GM23248 (cell line): ENCODE measurements at regions not wholly inside any gene's neighbourhood (a gene's known extent, or its start where the extent isn't known, plus 50 kb on each side); places are given as distances from the start of the nearest gene placed in this dataset.
"Not testable (repeated sequence)": the region's sequence is repeated elsewhere in the genome, so short reads cannot be mapped to it uniquely, and the experiment has no call there.

ENCODE experiments used
- EZH2 ChIP-seq: fragments of 200-600 bp; sonication (generic); IDR thresholded peaks from 2 replicates; pipeline ENCODE4 v1.6.1; 2018; ENCODE audit warnings: antibody characterized with exemption, mild to moderate bottlenecking; ENCODE audit not compliant: insufficient read depth, poor library complexity, severe bottlenecking
- EZH2phosphoT487 ChIP-seq: fragments of 200-600 bp; sonication (generic); IDR thresholded peaks from 2 replicates; pipeline ENCODE4 v1.6.1; 2018; ENCODE audit warnings: antibody characterized with exemption, moderate library complexity, mild to moderate bottlenecking, low read depth; ENCODE audit not compliant: insufficient read depth

GRCh38 chr9:40995490-40995889 is 133.0 kb downstream of the FOXD4L6 start:
- TF ChIP-seq EZH2, EZH2phosphoT487: not testable (repeated sequence)
